GM12878 (cell line): ENCODE measurements at regions not wholly inside any gene's neighbourhood (a gene's known extent, or its start where the extent isn't known, plus 50 kb on each side); places are given as distances from the start of the nearest gene placed in this dataset.

Source experiments
- ATAC-seq: fragments of 200-7000 bp; cut with Tn5 transposase; 3 replicates; pipeline ENCODE4 v1.9.1; 2020; ENCODE audit warnings: mild to moderate bottlenecking, moderate library complexity
- BruUV-seq: library from RNA; stranded (reverse); fragments of 400-500 nt; replicated peaks from 2 replicates; lab custom pipeline; 2021; lab: Mats Ljungman, UMichigan
- CTCF ChIA-PET: fragments of 300-600 bp; sonication (Branson Sonifier 250); formaldehyde crosslinking; extraction: SDS; loops from one replicate; lab custom pipeline; 2021; ENCODE audit warnings: inconsistent platforms; lab: Yijun Ruan, JAX
- POLR2A ChIA-PET: fragments of 350-600 bp; formaldehyde crosslinking; extraction: SDS; loops from one replicate; lab custom pipeline; 2021; ENCODE audit warnings: inconsistent platforms; lab: Charles Lee
- RAD21 ChIA-PET: fragments of 300-600 bp; sonication (Branson Sonifier 250); formaldehyde crosslinking; loops from one replicate; lab custom pipeline; 2023; ENCODE audit warnings: antibody characterized with exemption; ENCODE audit not compliant: unreplicated experiment; lab: Charles Lee
- SMC1A ChIA-PET: fragments of 300-600 bp; sonication (Branson Sonifier 250); formaldehyde crosslinking; loops from one replicate; lab custom pipeline; 2023; ENCODE audit not compliant: unreplicated experiment, uncharacterized antibody; lab: Charles Lee
- DNase-seq: peaks from one replicate; pipeline ENCODE4 v3.0.0-alpha.2; 2011; ENCODE audit warnings: low read depth, low spot score
- FAIRE-seq: peaks from 3 replicates; lab custom pipeline; 2011; peaks lifted over from hg19 to GRCh38; lab: Jason Lieb, UNC
- H2AFZ ChIP-seq: 2 replicates; pipeline ENCODE4 v1.6.0; 2011; ENCODE audit warnings: low read depth, low read length, control low read depth; ENCODE audit not compliant: control insufficient read depth
- H3K27ac ChIP-seq: 2 replicates; pipeline ENCODE4 v1.5.1; 2011; ENCODE audit warnings: control low read depth; ENCODE audit not compliant: control insufficient read depth, insufficient read depth
- H3K27me3 ChIP-seq, 2 experiments: replicated peaks in 1 of 2; 2 replicates each; pipeline versions ENCODE4 v1.6.0 to v1.6.1; 2011; ENCODE audit warnings: low read length in 1 of 2; ENCODE audit not compliant: control insufficient read depth in 2 of 2, insufficient read depth in 2 of 2
- H3K36me3 ChIP-seq, 2 experiments: 2 replicates each; pipeline ENCODE4 v1.5.1; 2011; ENCODE audit warnings: low read length in 1 of 2; ENCODE audit not compliant: control insufficient read depth in 2 of 2, insufficient read depth in 2 of 2
- H3K4me1 ChIP-seq: 2 replicates; pipeline ENCODE4 v1.6.1; 2011; ENCODE audit warnings: mild to moderate bottlenecking, low read length, moderate library complexity, mixed read lengths; ENCODE audit not compliant: control insufficient read depth, insufficient read depth
- H3K4me2 ChIP-seq: 2 replicates; pipeline ENCODE4 v1.6.0; 2011; ENCODE audit warnings: control low read depth; ENCODE audit not compliant: control insufficient read depth, insufficient read depth
- H3K4me3 ChIP-seq: fragments of 200-600 bp; sonication (generic); 2 replicates; pipeline ENCODE4 v1.5.1; 2016
- H3K79me2 ChIP-seq: 2 replicates; pipeline ENCODE4 v1.6.0; 2011; ENCODE audit warnings: low read length; ENCODE audit not compliant: control insufficient read depth, insufficient read depth
- H3K9ac ChIP-seq: 2 replicates; pipeline ENCODE4 v1.8.0; 2011; ENCODE audit warnings: low read length, control low read depth, mixed read lengths; ENCODE audit not compliant: control insufficient read depth, insufficient read depth
- H3K9me3 ChIP-seq: replicated peaks from 3 replicates; pipeline ENCODE4 v1.5.1; 2011; ENCODE audit warnings: mild to moderate bottlenecking, low read length; ENCODE audit not compliant: control insufficient read depth, insufficient read depth
- H4K20me1 ChIP-seq: 2 replicates; pipeline ENCODE4 v1.6.0; 2011; ENCODE audit not compliant: control insufficient read depth, insufficient read depth
- BACH1 ChIP-seq: fragments of 450-650 bp; IDR thresholded peaks from 2 replicates; pipeline ENCODE4 v1.6.1; 2017; ENCODE audit warnings: mild to moderate bottlenecking, borderline replicate concordance
- CREM ChIP-seq: IDR thresholded peaks from 2 replicates; pipeline ENCODE4 v1.6.1; 2014; ENCODE audit warnings: antibody characterized with exemption, low read depth
- ETV6 ChIP-seq, 2 experiments: fragments of 450-650 bp in 1 of 2; IDR thresholded peaks in 1 of 2; conservative IDR thresholded peaks in 1 of 2; 2 replicates each; pipeline ENCODE4 v1.6.1; 2014; ENCODE audit warnings: antibody characterized with exemption in 1 of 2, borderline replicate concordance in 1 of 2, low read depth in 1 of 2, mild to moderate bottlenecking in 1 of 2, moderate library complexity in 1 of 2
- JUND ChIP-seq: IDR thresholded peaks from 2 replicates; pipeline ENCODE4 v1.6.1; 2012; ENCODE audit warnings: low read depth, mild to moderate bottlenecking, low read length, improper control_type of control experiment, moderate library complexity
- LARP7 ChIP-seq: fragments of 450-650 bp; IDR thresholded peaks from 2 replicates; pipeline ENCODE4 v1.6.1; 2017; ENCODE audit warnings: mild to moderate bottlenecking
- PAX8 ChIP-seq: fragments of 450-650 bp; IDR thresholded peaks from 2 replicates; pipeline ENCODE4 v1.6.1; 2017; ENCODE audit warnings: mild to moderate bottlenecking, moderate library complexity
- PRDM15 ChIP-seq: fragments of 450-650 bp; formaldehyde crosslinking; IDR thresholded peaks from 2 replicates; pipeline ENCODE4 v1.4.0; 2020; ENCODE audit warnings: mild to moderate bottlenecking, moderate library complexity
- YBX1 ChIP-seq: fragments of 450-650 bp; IDR thresholded peaks from 2 replicates; pipeline ENCODE4 v1.6.1; 2016; ENCODE audit warnings: antibody characterized with exemption
- ZNF274 ChIP-seq: IDR thresholded peaks from one replicate; pipeline ENCODE4 v1.8.0; 2011; ENCODE audit not compliant: insufficient read length, insufficient read depth
- WGBS: methylation state at CpG from one replicate; pipeline ENCODE4 v1.1.6; 2016; ENCODE audit warnings: low lambda C conversion rate; ENCODE audit not compliant: insufficient replicate concordance, insufficient coverage; ENCODE audit errors: missing lambda C conversion rate; 5-methylcytosine and 5-hydroxymethylcytosine counted together
- in situ Hi-C: fragments of 300-500 bp; cut with MboI; formaldehyde crosslinking; loops from 9 replicates; pipeline ENCODE4 v1.14.3; 2018; ENCODE audit warnings: mixed read lengths
- intact Hi-C: fragments of 100-400 bp; cut with micrococcal nuclease; formaldehyde crosslinking; loops from one replicate; pipeline ENCODE4 v1.14.2; 2022; ENCODE audit not compliant: unreplicated experiment

GRCh38 chr6:170129691-170130171, 161.1 kb downstream of the DLL1 start:
- RAD21 ChIA-PET: no interaction called here
- no peak for DNase-seq
- no peaks in the 10 kb centered on the region for H3K79me2 ChIP-seq

More at GRCh38 chr6:170129691-170130171, 161.1 kb downstream of the DLL1 start:
- BruUV-seq: no TSS peak
- Histone ChIP-seq H3K27me3 (no peaks in the 10 kb centered on the region), H4K20me1 (no peaks in the 10 kb centered on the region), H3K9me3 (peaks cover 1% of the 10 kb centered on the region; the same call in 2 of the 3 replicates), H3K4me2 (no peak overlapping the region), H3K36me3 (no peaks in the 10 kb centered on the region), H3K27ac (no peak overlapping the region), H3K4me1 (no peaks in the 10 kb centered on the region; the same call in none of the 2 replicates), H2AFZ (no peak overlapping the region), H3K4me3 (no peak overlapping the region), H3K9ac (no peak overlapping the region)
- no peak for ATAC-seq
- ChIA-PET SMC1A (no interaction called here), CTCF (no interaction called here), POLR2A (no interaction called here)
- in situ Hi-C loops (no loop called here), intact Hi-C loops (no loop called here)
- no peak for FAIRE-seq
- 41% methylated on average over 13 of the region's 14 CpGs for WGBS
- TF ChIP-seq YBX1: no peak
- TF ChIP-seq JUND: no peak
- no peak for TF ChIP-seq PAX8
- no peak for TF ChIP-seq ZNF274
- TF ChIP-seq BACH1: no peak
- no peak for TF ChIP-seq LARP7
- no peak for TF ChIP-seq ETV6 (conservative IDR thresholded peaks at IDR 0.05 in 1 of 2, IDR thresholded peaks at IDR 0.05 in 1 of 2; ENCODE audit: borderline replicate concordance in 1 of 2, low read depth in 1 of 2)
- TF ChIP-seq CREM: no peak
- no peak for TF ChIP-seq PRDM15 (CRISPR knock-in tag)
